DND-41 (cell line): ENCODE measurements at regions not wholly inside any gene's neighbourhood (a gene's known extent, or its start where the extent isn't known, plus 50 kb on each side); places are given as distances from the start of the nearest gene placed in this dataset.

ENCODE experiments used
- EZH2 ChIP-seq: IDR thresholded peaks from 3 replicates; pipeline ENCODE4 v1.6.1; 2012; ENCODE audit warnings: borderline replicate concordance, low read depth, mild to moderate bottlenecking, moderate library complexity, low read length, inconsistent platforms; ENCODE audit not compliant: severe bottlenecking
- TF ChIP-seq, protein P1 (sequence below): IDR thresholded peaks from 2 replicates; pipeline ENCODE4 v1.5.1; 2012; ENCODE audit warnings: borderline replicate concordance, low read length, moderate library complexity, mild to moderate bottlenecking; ENCODE audit not compliant: poor library complexity, severe bottlenecking; ENCODE audit errors: extremely low read depth

GRCh38 chr10:30789806-30790205 is 160.3 kb upstream of the LYZL2 start:
- TF ChIP-seq, protein P1, sequence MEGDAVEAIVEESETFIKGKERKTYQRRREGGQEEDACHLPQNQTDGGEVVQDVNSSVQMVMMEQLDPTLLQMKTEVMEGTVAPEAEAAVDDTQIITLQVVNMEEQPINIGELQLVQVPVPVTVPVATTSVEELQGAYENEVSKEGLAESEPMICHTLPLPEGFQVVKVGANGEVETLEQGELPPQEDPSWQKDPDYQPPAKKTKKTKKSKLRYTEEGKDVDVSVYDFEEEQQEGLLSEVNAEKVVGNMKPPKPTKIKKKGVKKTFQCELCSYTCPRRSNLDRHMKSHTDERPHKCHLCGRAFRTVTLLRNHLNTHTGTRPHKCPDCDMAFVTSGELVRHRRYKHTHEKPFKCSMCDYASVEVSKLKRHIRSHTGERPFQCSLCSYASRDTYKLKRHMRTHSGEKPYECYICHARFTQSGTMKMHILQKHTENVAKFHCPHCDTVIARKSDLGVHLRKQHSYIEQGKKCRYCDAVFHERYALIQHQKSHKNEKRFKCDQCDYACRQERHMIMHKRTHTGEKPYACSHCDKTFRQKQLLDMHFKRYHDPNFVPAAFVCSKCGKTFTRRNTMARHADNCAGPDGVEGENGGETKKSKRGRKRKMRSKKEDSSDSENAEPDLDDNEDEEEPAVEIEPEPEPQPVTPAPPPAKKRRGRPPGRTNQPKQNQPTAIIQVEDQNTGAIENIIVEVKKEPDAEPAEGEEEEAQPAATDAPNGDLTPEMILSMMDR = no peak
- no peak for TF ChIP-seq EZH2
